Sigmoid colon (tissue), 6 donors: ENCODE measurements at regions not wholly inside any gene's neighbourhood (a gene's known extent, or its start where the extent isn't known, plus 50 kb on each side); places are given as distances from the start of the nearest gene placed in this dataset.

Experiments used
- DNase-seq: peaks from one replicate; pipeline ENCODE4 v3.0.0-alpha.2; 2019
- H3K27ac ChIP-seq, 4 donors: fragments of 200-600 bp; sonication (generic); one replicate each; pipeline ENCODE4 v1.5.1; 2016 to 2019; ENCODE audit warnings: mild to moderate bottlenecking in 1 of 4
- H3K27me3 ChIP-seq, 3 donors: fragments of 200-600 bp; sonication (generic); one replicate each; pipeline ENCODE4 v1.5.1; 2019; ENCODE audit warnings: mild to moderate bottlenecking in 1 of 3
- H3K36me3 ChIP-seq, 4 donors: fragments of 200-600 bp; sonication (generic); one replicate each; pipeline ENCODE4 v1.5.1; 2016 to 2019
- H3K4me1 ChIP-seq, 4 donors: fragments of 200-600 bp; sonication (generic); one replicate each; pipeline ENCODE4 v1.5.1; 2017 to 2019
- H3K4me3 ChIP-seq, 4 donors: fragments of 200-600 bp; sonication (generic); one replicate each; pipeline ENCODE4 v1.5.1; 2017 to 2019; ENCODE audit warnings: mild to moderate bottlenecking in 2 of 4, moderate library complexity in 1 of 4
- H3K9me3 ChIP-seq, 4 donors: fragments of 200-600 bp in 3 of 4; sonication (generic) in 3 of 4; one replicate each; pipeline versions ENCODE4 v1.5.1 to v1.6.1; 2013 to 2019
- CTCF ChIP-seq, 4 experiments: fragments of 450-650 bp in 3 of 4; fragments of 200-600 bp in 1 of 4; IDR thresholded peaks; one replicate each; pipeline ENCODE4 v1.5.1; 2016 to 2019; ENCODE audit warnings: antibody characterized with exemption in 4 of 4, mild to moderate bottlenecking in 3 of 4, moderate library complexity in 2 of 4
- EP300 ChIP-seq, 4 donors: sonication (generic); formaldehyde crosslinking; IDR thresholded peaks; one replicate each; pipeline ENCODE4 v1.6.1; 2017; ENCODE audit warnings: antibody characterized with exemption in 4 of 4
- POLR2A ChIP-seq, 2 donors: fragments of 450-650 bp; IDR thresholded peaks; one replicate each; pipeline ENCODE4 v1.6.1; 2016; ENCODE audit warnings: antibody characterized with exemption in 2 of 2, mild to moderate bottlenecking in 2 of 2, moderate library complexity in 2 of 2
- POLR2AphosphoS5 ChIP-seq, 4 donors: sonication (generic); formaldehyde crosslinking; IDR thresholded peaks; one replicate each; pipeline ENCODE4 v1.6.1; 2017; ENCODE audit warnings: antibody characterized with exemption in 4 of 4
- WGBS, 2 donors: extraction: QIAGEN DNeasy Blood & Tissue Kit; methylation state at CpG; one replicate each; pipeline ENCODE4 v1.1.7; 2013; 5-methylcytosine and 5-hydroxymethylcytosine counted together
- intact Hi-C: fragments of 100-400 bp; cut with DNase I; formaldehyde crosslinking; loops from one replicate; pipeline ENCODE4 v1.15.1; 2023
- donor health status: healthy with polysubstance abuse.
- donor health status: healthy.

GRCh38 chr4:63618883-63619718 lies 790.1 kb downstream of the TECRL start:
- TF ChIP-seq CTCF (IDR thresholded peaks at IDR 0.05) (no peak), POLR2A (IDR thresholded peaks at IDR 0.05) (no peak), EP300 (IDR thresholded peaks at IDR 0.05) (no peak), POLR2AphosphoS5 (IDR thresholded peaks at IDR 0.05) (no peak)
- Histone ChIP-seq H3K36me3 (no peaks in the 10 kb centered on the region), H3K27ac (no peak overlapping the region), H3K9me3 (no peaks in the 10 kb centered on the region), H3K4me1 (no peaks in the 10 kb centered on the region), H3K4me3 (no peak overlapping the region), H3K27me3 (no peaks in the 10 kb centered on the region)
- intact Hi-C loops: no loop called here
- 46 to 54% methylated on average over 6 of the region's 6 CpGs for WGBS, 2 donors
- no peak for DNase-seq

- Histone ChIP-seq H3K4me1 (no peaks in the 10 kb centered on the region), H3K9me3 (no peaks in the 10 kb centered on the region), H3K27me3 (no peaks in the 10 kb centered on the region), H3K4me3 (no peak overlapping the region), H3K27ac (no peak overlapping the region), H3K36me3 (no peaks in the 10 kb centered on the region)
- 69 to 77% methylated on average over 9 of the region's 9 CpGs for WGBS, 2 donors
- TF ChIP-seq POLR2A (IDR thresholded peaks at IDR 0.05) (no peak), EP300 (IDR thresholded peaks at IDR 0.05) (no peak), CTCF (IDR thresholded peaks at IDR 0.05) (no peak), POLR2AphosphoS5 (IDR thresholded peaks at IDR 0.05) (no peak)
- no peak for DNase-seq
- intact Hi-C loops: no loop called here
These were observed 801.9 kb downstream of the TECRL start for GRCh38 chr4:63607169-63607872.

GRCh38 chr4:63589796-63590195 lies 819.5 kb downstream of the TECRL start:
- no peak for DNase-seq
- TF ChIP-seq EP300 (IDR thresholded peaks at IDR 0.05) (no peak), POLR2A (IDR thresholded peaks at IDR 0.05) (no peak), CTCF (IDR thresholded peaks at IDR 0.05) (no peak), POLR2AphosphoS5 (IDR thresholded peaks at IDR 0.05) (no peak)
- Histone ChIP-seq H3K27ac (no peak overlapping the region), H3K4me3 (no peak overlapping the region), H3K27me3 (no peaks in the 10 kb centered on the region), H3K36me3 (no peaks in the 10 kb centered on the region), H3K4me1 (no peaks in the 10 kb centered on the region), H3K9me3 (peaks cover 0 to 4% (median 0%) of the 10 kb centered on the region in 4 donors)
- intact Hi-C loops: no loop called here
- WGBS, 2 donors: 47 to 67% methylated on average over 6 of the region's 6 CpGs

- no peaks in the 10 kb centered on the region for H3K4me1 ChIP-seq
- no peaks in the 10 kb centered on the region for H3K9me3 ChIP-seq
- H3K36me3 ChIP-seq: no peaks in the 10 kb centered on the region
- no peak for DNase-seq
- H3K4me3 ChIP-seq: no peak overlapping the region
- no peak overlapping the region for H3K27ac ChIP-seq
- WGBS, 2 donors: 68 to 78% methylated on average over 2 of the region's 2 CpGs
- intact Hi-C loops: no loop called here
- no peaks in the 10 kb centered on the region for H3K27me3 ChIP-seq
- no peak for TF ChIP-seq EP300 (IDR thresholded peaks at IDR 0.05)
- no peak for TF ChIP-seq POLR2A (IDR thresholded peaks at IDR 0.05)
- no peak for TF ChIP-seq POLR2AphosphoS5 (IDR thresholded peaks at IDR 0.05)
- no peak for TF ChIP-seq CTCF (IDR thresholded peaks at IDR 0.05)
These were observed 825.7 kb downstream of the TECRL start for GRCh38 chr4:63583561-63583960.
